KOPT-K1 (cell line): ENCODE measurements at regions not wholly inside any gene's neighbourhood (a gene's known extent, or its start where the extent isn't known, plus 50 kb on each side); places are given as distances from the start of the nearest gene placed in this dataset.

ENCODE experiments used
- H3K27ac ChIP-seq: fragments of 200-600 bp; sonication (generic); 2 replicates; pipeline ENCODE4 v1.5.1; 2016; ENCODE audit warnings: antibody characterized with exemption, mild to moderate bottlenecking, low read depth, low read length; ENCODE audit not compliant: poor library complexity, severe bottlenecking
- H3K36me3 ChIP-seq: fragments of 200-600 bp; sonication (generic); 2 replicates; pipeline ENCODE4 v1.5.1; 2017; ENCODE audit warnings: antibody characterized with exemption, mild to moderate bottlenecking, low read length, moderate library complexity; ENCODE audit not compliant: insufficient read depth
- H3K9me3 ChIP-seq: fragments of 200-600 bp; sonication (generic); 2 replicates; pipeline ENCODE4 v1.5.1; 2017; ENCODE audit warnings: antibody characterized with exemption, low read length, mild to moderate bottlenecking; ENCODE audit not compliant: insufficient read depth, poor library complexity, severe bottlenecking

DNA sequence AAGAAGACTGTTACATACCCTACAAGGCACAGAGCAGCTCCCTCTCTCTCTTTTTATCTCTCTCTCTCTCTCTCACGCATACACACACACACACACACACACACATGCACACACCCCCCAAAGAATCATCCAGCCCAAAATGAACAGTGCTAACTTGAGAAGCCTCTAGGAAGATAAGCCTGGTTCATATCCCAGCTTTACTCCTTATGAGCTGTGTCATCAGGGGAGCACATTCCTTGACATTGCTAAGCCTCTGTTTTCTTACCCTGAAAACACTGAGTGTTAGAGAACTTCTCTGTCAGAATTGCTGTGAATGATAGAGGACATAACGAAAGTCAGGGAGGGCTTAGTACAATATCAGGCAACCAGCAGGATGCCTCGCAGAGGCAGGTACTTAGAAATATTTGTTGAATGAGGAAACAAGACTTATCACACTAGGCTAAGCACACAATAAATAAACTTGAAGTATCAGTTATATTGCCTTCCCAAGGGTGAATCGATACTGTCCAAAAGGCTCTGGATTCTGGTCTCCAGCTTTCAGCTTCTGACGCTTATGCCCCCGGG, 725.6 kb upstream of the ID2 start:
- no peaks in the 10 kb centered on the region for H3K9me3 ChIP-seq
- H3K27ac ChIP-seq, result no peak overlapping the region
- no peaks in the 10 kb centered on the region for H3K36me3 ChIP-seq

DNA sequence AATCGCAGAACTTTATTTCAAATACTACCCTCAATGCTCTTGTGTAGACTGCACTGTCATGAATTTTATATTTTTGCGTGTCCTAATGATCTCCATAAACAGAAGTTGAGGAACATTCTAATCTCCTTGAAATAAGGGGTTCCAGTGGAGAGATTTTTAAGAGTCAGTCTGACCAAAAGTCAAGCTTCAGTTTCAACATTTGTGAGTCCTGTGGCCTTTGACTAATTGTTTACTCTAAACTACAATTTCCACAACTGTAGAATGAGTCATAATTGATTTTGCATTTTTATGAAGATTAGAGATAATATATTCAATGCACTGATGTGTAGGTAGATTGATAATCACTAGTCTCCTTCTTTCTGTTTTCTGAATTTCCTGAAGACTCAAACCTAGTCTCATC, 720.3 kb upstream of the ID2 start:
- H3K27ac ChIP-seq, result no peak overlapping the region
- H3K9me3 ChIP-seq, result no peaks in the 10 kb centered on the region
- no peaks in the 10 kb centered on the region for H3K36me3 ChIP-seq

- H3K9me3 ChIP-seq, result no peaks in the 10 kb centered on the region
- H3K36me3 ChIP-seq, result no peaks in the 10 kb centered on the region
- no peak overlapping the region for H3K27ac ChIP-seq
These were observed 719.7 kb upstream of the ID2 start for GRCh38 chr2:7962161-7962560.

GRCh38 chr2:7963787-7964186, 718.1 kb upstream of the ID2 start:
- no peak overlapping the region for H3K27ac ChIP-seq
- H3K9me3 ChIP-seq, result no peaks in the 10 kb centered on the region
- no peaks in the 10 kb centered on the region for H3K36me3 ChIP-seq

- H3K9me3 ChIP-seq, result no peaks in the 10 kb centered on the region
- no peak overlapping the region for H3K27ac ChIP-seq
- no peaks in the 10 kb centered on the region for H3K36me3 ChIP-seq
These were observed 715.8 kb upstream of the ID2 start for GRCh38 chr2:7966032-7966431.

DNA sequence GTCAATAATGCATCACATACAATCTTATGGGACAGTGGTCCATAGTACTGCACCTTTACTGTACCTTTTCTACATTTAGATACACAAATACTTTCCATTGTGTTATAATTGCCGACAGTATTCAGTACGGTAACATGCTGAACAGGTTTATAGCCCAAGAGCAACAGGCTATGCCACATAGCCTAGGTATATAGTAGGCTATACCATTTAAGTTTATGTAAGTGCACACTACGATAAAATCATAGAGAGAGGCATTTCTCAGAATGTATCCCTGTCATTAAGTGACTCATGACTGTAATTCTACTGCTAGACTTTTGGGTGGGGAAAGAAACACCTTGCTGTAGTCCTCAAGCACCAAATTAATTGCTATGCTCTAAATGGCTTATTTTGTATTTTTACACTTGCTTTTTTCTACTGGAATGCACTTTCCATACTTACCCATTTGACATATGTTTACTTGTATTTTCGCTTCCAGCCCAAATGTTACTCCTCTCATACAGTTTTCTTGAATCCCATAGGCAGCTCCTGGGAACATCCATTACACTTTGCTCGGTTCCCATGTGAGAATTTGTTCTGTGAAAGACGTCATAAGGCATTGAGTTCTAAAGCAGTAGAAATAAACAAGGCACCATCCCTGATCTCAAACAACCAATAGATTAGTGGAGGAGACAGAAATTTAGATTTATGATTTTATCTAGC, 714.0 kb upstream of the ID2 start:
- no peak overlapping the region for H3K27ac ChIP-seq
- no peaks in the 10 kb centered on the region for H3K36me3 ChIP-seq
- no peaks in the 10 kb centered on the region for H3K9me3 ChIP-seq

GRCh38 chr2:7969756-7970515, 711.9 kb upstream of the ID2 start:
- Histone ChIP-seq H3K36me3 (no peaks in the 10 kb centered on the region), H3K9me3 (no peaks in the 10 kb centered on the region), H3K27ac (no peak overlapping the region)

DNA sequence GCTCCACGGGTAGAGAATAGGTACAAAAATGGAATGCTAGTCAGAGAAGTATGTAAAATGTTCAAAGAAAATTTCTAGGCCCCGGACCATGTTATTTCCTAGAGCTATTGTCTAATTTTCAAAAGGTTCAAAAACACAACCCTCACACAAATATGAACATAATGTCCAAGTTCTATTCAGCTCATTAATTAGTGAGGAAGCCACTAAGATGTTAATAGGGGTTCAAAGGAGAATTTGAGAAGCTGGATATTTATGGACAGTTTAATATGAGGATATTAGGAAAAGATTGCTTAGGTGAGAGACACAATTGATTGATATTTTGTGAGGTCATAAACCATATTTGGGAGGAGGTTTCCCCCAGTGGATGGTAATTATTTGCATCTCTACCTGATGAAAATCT, 710.6 kb upstream of the ID2 start:
- Histone ChIP-seq H3K36me3 (no peaks in the 10 kb centered on the region), H3K27ac (no peak overlapping the region), H3K9me3 (no peaks in the 10 kb centered on the region)

DNA sequence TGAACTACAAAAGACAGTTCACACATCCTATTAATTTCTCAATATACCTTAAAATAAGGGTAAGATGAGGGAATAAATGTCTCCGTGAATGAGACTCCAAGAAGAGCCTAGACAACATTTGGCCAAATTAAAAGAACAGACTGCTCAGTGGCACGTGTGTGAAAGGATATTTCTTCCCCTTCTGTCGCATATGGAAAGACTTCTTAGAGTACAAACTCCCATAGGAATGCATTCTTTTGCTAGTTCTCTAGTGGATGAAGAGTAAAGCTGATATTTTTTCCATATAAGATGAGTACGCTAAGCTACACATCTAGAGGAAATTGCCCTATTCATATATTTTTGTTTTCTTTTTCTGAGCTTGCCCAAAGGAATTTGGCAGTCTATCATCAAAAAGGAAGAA, 710.0 kb upstream of the ID2 start:
- Histone ChIP-seq H3K9me3 (no peaks in the 10 kb centered on the region), H3K27ac (no peak overlapping the region), H3K36me3 (no peaks in the 10 kb centered on the region)

DNA sequence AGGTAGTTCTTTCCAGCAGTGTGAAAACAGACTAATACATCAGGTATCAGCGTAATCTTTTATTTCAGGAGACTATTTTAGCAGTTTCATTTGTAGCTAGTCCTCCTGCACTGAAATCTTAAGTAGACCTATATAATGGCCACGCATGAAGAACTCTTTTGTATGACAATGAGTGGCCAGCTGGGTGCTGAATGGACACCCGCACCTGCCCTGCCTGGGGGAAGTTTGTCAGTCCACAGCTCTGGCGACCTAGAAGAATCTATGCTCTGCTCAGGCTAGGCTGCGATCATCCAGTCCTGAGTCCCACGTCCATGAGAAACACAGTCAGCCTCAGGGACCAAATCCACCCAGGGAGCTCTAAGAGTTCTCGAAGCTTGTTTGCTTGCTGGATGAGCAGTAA, 709.2 kb upstream of the ID2 start:
- no peak overlapping the region for H3K27ac ChIP-seq
- no peaks in the 10 kb centered on the region for H3K9me3 ChIP-seq
- H3K36me3 ChIP-seq, result no peaks in the 10 kb centered on the region

DNA sequence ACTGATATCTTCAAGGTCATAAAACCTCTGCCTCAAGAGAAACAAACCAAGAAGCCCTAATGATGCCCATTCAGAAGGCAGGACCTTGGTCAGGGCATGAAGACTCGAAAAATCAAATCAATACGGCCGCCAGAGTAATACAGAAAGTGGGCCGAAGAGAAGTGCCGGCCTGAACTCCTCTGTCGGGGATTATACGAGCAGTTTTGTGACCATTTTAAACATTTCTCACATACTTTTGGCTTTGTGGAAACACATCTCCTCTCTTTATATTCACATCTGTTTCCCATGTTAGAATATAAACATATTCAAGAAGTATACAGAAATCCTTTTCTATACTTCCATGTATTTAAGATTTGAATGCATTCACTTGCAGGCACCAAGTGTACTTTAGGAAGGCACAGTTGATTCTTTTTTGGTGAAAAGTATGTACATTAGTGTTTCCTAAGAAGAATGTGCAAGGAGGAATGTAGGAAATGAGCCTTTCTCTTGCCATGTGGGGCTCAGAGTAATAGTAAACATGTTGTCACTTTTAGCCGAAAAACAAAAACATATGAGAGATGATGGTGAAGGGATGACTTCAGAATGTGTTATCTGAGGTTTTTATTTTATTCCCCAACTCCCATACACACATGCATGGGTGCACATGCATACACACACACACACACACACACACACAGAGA, 707.9 kb upstream of the ID2 start:
- Histone ChIP-seq H3K9me3 (no peaks in the 10 kb centered on the region), H3K36me3 (no peaks in the 10 kb centered on the region), H3K27ac (no peak overlapping the region)

DNA sequence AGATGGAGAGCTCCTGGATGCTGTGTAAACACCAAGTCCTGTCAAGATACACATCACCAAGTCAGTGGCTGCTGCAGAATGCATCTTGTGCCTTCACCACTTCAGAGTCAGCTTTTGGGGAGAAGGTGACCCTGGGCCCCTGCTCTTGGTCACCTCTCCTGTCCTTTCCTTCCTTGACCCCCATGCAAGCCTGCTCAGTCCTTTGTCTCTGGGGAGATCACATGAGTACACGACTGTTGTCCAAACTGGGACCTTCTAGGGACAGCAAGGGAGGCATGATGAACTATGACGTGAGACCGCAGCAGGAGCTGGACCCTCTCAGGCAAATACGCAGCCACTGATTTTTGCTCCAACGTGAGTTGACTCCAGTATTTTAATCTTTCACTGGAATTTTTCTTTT, 706.9 kb upstream of the ID2 start:
- Histone ChIP-seq H3K9me3 (no peaks in the 10 kb centered on the region), H3K36me3 (no peaks in the 10 kb centered on the region), H3K27ac (no peak overlapping the region)

- Histone ChIP-seq H3K36me3 (no peaks in the 10 kb centered on the region), H3K9me3 (no peaks in the 10 kb centered on the region), H3K27ac (no peak overlapping the region)
These were observed 705.6 kb upstream of the ID2 start for GRCh38 chr2:7976206-7976605.

GRCh38 chr2:7977981-7978380, 703.9 kb upstream of the ID2 start:
- no peaks in the 10 kb centered on the region for H3K36me3 ChIP-seq
- no peak overlapping the region for H3K27ac ChIP-seq

DNA sequence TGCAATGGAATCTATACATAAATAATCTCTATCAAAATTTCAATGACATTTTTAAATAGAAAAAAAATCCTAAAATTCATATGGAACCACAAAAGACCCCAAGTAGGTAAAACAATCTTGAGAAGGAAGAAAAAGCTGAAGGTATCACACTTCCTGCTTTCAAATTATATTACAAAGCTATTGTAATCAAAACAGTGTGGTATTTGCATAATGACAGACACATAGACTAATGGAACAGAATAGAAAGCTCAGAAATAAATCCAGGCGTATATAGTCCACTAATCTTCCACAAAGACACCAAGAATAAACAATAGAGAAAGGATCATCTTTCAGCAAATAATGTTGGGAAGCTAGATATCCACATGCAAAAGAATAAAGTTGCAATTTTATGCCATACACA, 699.8 kb upstream of the ID2 start:
- Histone ChIP-seq H3K36me3 (no peaks in the 10 kb centered on the region), H3K27ac (no peak overlapping the region)

More at GRCh38 chr2:7977981-7978380, 703.9 kb upstream of the ID2 start:
- peaks cover 8% of the 10 kb centered on the region for H3K9me3 ChIP-seq

More for the DNA sequence above, 699.8 kb upstream of the ID2 start:
- peaks cover 12% of the 10 kb centered on the region for H3K9me3 ChIP-seq
